GM19035 (cell line): ENCODE measurements at regions not wholly inside any gene's neighbourhood (a gene's known extent, or its start where the extent isn't known, plus 50 kb on each side); places are given as distances from the start of the nearest gene placed in this dataset.
"Not testable (repeated sequence)": the region's sequence is repeated elsewhere in the genome, so short reads cannot be mapped to it uniquely, and the experiment has no call there.

Source experiments
- ATAC-seq: cut with Tn5 transposase; IDR thresholded peaks from one replicate; pipeline ENCODE4 v1.9.1; 2021; ENCODE audit not compliant: unreplicated experiment

DNA sequence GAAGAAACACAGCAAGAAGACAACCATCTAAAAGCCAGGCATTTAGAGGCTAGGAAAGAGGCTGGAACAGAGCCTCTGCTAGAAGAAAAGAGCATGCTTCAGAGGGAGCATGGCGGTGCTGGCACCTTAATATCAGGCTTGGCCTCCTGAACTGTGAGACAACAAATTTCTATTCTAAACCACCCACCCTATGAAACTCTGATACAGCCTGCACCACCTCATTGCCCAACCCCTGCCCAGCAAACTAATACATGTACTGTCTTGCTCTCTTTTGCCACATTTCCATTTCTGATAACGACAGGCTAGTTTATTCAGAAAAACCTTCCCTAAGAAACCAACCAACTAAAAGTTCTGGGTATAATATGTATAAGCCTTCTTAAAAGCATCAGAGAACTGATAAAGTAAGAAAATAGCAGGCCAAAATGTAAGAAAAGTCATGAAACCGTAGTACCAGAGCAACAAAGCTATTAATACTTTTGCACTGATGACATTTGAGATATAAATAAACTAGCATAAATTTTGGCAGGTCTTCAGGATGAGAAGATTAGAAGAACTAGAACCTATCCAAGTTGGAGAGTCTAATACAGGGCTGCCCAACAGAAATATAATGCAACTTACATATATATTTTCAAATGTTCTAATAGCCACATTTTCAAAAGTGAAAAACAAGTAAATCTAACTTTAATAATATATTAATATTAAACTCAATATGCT, 184.7 kb upstream of the HSF2 start:
- ATAC-seq: no peak

- ATAC-seq: no peak
Observed at GRCh38 chr6:122220254-122220653, 179.2 kb upstream of the HSF2 start.

- no peak for ATAC-seq
Observed at GRCh38 chr6:122222761-122223160, 176.7 kb upstream of the HSF2 start.

DNA sequence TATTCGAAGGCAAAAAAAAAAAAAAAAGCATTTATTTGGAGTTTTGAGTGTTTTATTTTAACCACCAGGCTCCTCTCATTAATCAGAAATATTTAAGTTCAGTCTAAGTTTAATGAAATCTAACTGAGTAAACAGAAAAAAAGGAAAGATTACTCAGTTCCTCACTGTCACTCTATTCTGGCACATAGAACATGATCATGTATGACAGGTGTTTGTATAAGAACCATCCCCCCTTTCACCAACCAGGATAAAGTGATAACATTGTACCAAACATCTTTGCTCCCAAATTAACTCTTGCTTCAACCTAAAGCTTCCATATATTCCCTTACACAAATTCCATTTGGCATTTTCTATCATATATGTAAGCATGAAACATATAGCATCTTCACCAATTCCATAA, 176.2 kb upstream of the HSF2 start:
- no peak for ATAC-seq

- ATAC-seq: no peak
Observed at GRCh38 chr6:122238861-122239260, 160.6 kb upstream of the HSF2 start.

- ATAC-seq: no peak
Observed at GRCh38 chr6:122246906-122247658, 152.4 kb upstream of the HSF2 start.

- ATAC-seq: no peak
Observed at GRCh38 chr6:122248001-122248669, 151.3 kb upstream of the HSF2 start.

DNA sequence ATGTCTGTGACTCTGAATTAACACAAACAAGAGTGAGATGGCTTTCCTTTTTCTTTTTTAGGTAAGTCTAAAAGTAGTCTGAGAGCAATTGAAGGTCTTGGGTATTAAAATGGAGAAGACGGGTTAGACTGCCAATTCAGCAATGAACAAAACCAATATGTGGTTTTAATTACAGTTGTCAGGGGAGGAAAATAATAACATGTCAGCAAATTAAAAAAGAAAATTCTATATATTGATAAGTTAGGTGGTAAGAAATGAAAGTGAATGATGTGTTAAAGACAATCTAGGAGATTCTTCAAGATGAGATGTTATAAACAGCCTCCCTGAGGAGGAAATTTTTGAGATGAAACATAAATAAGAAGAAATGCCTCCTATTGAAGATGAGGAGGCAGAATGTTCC, 150.6 kb upstream of the HSF2 start:
- no peak for ATAC-seq

- ATAC-seq: no peak
Observed at GRCh38 chr6:122258839-122259238, 140.6 kb upstream of the HSF2 start.

DNA sequence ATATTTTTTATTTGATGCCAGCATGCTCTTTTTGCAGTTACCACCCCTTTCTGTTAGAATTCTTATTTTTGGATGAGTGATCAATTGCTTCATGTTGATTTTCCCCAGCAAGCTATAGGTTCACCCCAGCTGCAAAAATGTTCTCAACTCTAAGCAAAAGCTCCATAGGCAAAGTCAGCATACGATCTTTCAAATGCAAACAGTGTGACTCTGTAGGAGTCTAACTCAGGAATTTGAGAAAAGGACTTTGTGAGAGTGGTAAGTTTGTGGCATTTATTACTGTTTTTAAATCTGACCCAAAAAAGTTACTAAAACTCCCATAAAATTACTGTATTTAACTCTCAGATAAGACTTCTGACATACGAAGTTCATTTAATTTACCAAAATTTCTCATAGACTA, 134.9 kb upstream of the HSF2 start:
- no peak for ATAC-seq

- ATAC-seq: no peak
Observed at GRCh38 chr6:122265755-122266154, 133.7 kb upstream of the HSF2 start.

GRCh38 chr6:122268394-122268793, 131.1 kb upstream of the HSF2 start:
- ATAC-seq: no peak

GRCh38 chr6:122276637-122277036, 122.8 kb upstream of the HSF2 start:
- ATAC-seq: no peak

GRCh38 chr6:122280105-122281021, 119.1 kb upstream of the HSF2 start:
- not testable (repeated sequence) for ATAC-seq

- ATAC-seq: no peak
Observed at GRCh38 chr6:122283884-122284283, 115.6 kb upstream of the HSF2 start.

GRCh38 chr6:122284848-122285247, 114.6 kb upstream of the HSF2 start:
- ATAC-seq: no peak

DNA sequence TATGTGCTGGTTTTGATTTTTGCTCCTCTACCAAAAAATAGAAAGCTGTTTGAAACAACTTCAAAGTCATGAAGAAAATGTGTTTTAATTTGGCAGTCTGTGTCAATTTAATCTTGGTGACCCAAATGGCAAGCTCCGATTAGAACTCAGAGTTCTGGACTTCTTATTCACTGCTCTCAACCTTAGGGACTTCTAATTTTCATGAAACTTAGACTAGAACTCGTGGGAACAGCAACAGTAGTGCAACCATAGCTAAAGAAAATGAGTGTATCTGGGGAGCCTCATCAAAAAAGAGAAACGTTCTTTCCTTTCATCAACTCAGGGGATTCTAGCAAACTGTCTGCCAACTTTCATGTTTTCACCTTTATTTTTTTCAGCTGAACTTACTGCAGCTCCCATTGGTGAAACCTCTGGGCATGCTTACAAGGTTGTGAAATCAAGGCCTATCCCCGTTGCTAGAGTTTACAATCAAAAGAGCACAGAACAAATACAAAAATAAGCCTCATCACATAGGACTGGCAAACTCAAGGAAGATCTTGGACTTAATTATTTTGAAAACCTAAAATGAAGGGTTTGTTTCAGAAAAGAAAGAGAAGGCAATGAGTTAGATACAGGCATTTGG, 114.0 kb upstream of the HSF2 start:
- no peak for ATAC-seq

GRCh38 chr6:122286512-122286911, 112.9 kb upstream of the HSF2 start:
- no peak for ATAC-seq

- no peak for ATAC-seq
Observed at GRCh38 chr6:122289762-122290539, 109.5 kb upstream of the HSF2 start.

DNA sequence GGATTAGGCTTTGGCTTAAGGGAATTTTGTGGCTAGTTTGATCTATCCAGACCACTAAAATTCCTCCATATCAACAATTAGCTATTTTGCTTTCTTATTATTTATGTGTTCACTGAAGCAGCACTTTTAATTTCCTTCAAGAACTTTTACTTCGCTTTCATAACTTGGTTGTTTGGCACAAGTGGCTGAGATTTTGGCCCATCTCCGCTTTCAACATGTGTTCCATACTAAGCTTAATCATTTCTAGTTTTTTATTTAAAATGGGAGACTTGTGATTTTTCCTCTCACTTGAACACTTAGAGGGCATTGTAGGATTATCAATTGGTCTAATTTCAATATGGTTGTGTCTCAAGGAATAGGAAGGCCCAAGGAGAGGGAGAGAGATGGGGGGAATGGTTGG, 102.4 kb upstream of the HSF2 start:
- ATAC-seq: no peak
